ENCODE measurements at regions not wholly inside any gene's neighbourhood (a gene's known extent, or its start where the extent isn't known, plus 50 kb on each side); places are given as distances from the start of the nearest gene placed in this dataset.

DNA sequence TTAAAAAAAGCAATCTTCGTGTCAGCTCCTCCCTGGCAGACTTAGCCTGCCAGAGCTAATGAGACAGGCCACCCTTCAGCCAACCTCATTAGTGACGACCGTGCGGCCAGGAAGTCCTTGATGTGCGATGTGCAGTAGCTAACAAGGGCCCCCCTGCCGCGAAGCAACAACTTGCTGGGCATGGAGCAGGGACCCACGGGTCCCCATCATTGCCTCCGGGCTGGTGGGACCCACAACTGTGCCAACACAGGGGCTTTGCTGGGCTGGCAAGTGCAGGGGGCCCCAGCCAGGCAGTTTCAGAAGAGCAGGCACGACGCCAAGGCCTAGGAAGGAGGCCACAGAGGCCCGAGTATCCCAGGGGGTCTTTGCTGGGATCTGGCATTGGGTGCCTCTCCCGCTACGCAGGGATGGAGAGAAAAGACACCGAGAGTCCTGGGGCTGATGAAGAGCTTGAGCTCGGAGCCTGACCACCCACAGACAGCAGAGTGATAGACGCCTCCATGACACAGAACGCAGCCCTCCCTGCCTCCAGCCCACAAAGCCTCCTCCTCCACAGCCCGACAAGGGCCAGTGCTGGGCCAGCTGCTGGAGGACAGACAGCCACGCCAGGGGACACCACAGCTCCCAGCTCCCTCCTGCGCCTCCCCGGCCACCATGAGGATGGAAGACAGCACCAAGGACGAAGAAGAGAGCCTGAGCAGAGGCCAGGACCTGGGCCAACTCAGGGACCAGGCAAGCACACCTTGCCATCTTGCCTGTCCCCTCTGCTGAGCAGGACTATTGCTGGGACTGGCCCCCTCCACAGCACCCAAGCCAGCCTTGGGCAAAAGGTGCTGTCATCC is 96.6 kb downstream of the YTHDF1 start:
- TF ChIP-seq, protein P1, sequence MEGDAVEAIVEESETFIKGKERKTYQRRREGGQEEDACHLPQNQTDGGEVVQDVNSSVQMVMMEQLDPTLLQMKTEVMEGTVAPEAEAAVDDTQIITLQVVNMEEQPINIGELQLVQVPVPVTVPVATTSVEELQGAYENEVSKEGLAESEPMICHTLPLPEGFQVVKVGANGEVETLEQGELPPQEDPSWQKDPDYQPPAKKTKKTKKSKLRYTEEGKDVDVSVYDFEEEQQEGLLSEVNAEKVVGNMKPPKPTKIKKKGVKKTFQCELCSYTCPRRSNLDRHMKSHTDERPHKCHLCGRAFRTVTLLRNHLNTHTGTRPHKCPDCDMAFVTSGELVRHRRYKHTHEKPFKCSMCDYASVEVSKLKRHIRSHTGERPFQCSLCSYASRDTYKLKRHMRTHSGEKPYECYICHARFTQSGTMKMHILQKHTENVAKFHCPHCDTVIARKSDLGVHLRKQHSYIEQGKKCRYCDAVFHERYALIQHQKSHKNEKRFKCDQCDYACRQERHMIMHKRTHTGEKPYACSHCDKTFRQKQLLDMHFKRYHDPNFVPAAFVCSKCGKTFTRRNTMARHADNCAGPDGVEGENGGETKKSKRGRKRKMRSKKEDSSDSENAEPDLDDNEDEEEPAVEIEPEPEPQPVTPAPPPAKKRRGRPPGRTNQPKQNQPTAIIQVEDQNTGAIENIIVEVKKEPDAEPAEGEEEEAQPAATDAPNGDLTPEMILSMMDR (IDR thresholded peaks at IDR 0.05; ENCODE audit: low read depth, low read length): no peak
- no peak overlapping the region for H3K4me3 ChIP-seq (ENCODE audit: low read depth, low read length)

DNA sequence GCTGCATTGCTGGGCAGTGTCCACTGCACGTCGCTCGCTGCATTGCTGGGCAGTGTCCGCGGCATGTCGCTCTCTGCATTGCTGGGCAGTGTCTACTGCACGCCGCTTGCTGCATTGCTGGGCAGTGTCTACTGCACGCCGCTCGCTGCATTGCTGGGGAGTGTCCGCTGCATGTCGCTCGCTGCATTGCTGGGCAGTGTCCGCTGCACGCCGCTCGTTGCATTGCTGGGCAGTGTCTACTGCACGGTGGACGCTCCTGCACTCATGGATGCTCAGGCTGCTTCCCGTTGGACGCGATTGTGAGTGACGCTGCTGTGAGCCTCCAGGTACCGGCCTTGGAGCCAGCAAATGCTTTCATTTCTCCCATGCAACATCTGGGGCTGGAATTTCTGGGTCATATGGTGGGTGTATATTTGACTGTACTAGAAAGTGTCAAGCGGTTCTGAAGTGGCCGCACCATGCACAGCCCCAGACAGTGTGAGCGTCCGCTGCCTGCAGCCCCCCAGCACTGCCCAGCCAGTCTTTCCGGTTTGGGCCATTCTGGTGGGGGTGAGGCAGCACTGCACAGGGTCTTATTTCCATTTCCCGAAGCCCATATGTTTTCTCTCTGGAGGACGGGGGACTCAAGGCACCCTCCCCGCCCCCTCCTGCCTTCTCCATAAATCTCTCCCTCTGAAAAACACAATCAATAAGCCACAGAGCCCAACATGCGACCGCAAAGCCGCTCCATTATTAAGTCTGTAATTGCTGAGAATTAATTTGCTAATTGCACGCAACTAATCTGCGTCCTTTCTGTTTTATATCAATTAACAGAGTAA is 97.4 kb downstream of the YTHDF1 start:
- TF ChIP-seq, protein P1 (IDR thresholded peaks at IDR 0.05; ENCODE audit: low read depth, low read length): no peak
- no peak overlapping the region for H3K4me3 ChIP-seq (ENCODE audit: low read depth, low read length)

DNA sequence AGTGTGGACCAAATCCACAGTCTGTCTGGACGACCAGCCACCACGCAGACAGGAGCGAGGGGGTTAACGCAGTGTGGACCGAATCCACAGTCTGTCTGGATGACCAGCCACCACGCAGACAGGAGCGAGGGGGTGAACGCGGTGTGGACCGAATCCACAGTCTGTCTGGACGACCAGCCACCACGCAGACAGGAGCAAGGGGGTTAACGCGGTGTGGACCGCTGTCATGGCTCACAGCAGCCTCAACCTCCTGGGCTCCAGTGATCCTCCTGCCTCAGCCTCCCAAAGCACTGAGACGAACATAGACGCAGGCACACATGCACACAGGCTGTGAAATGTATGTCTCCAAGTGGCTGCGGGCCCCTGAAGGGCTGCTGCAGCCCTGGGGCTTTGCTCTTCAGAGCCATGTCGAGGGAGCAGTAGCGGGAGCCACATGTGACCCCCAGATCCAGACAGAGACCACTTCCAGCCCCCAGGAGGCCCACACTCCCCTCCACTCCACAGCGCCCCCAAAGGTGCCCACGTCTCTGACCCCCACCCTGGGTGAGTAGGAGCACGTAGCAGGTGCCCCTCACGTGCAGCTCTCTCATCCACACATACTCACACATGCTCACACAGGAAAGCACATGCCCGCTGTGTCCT is 98.1 kb downstream of the YTHDF1 start:
- TF ChIP-seq, protein P1 (IDR thresholded peaks at IDR 0.05; ENCODE audit: low read depth, low read length): no peak

DNA sequence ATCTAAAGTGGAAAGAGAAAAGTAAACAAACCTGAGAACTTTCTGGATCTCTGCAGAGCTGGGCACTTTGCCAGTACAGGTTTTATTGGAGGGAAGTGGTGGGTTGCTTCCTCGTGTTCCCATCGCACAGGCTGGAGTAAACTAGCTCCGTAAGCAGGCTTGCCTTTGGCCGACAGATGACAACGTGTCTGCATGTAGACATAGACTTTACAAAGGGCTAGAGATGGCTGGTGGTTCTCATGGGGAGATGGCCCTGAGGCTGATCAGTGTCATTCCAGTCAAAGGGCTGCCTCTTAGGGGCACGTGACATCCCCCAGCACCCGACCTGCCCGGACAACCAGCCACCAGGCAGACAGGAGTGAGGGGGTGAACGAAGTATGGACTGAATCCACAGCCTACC is 98.8 kb downstream of the YTHDF1 start:
- H3K4me3 ChIP-seq (ENCODE audit: low read depth, low read length): no peak overlapping the region
- TF ChIP-seq, protein P1 (IDR thresholded peaks at IDR 0.05; ENCODE audit: low read depth, low read length): no peak

More for the DNA sequence above, 98.1 kb downstream of the YTHDF1 start:
- no peak overlapping the region for H3K4me3 ChIP-seq (ENCODE audit: low read depth, low read length)

DNA sequence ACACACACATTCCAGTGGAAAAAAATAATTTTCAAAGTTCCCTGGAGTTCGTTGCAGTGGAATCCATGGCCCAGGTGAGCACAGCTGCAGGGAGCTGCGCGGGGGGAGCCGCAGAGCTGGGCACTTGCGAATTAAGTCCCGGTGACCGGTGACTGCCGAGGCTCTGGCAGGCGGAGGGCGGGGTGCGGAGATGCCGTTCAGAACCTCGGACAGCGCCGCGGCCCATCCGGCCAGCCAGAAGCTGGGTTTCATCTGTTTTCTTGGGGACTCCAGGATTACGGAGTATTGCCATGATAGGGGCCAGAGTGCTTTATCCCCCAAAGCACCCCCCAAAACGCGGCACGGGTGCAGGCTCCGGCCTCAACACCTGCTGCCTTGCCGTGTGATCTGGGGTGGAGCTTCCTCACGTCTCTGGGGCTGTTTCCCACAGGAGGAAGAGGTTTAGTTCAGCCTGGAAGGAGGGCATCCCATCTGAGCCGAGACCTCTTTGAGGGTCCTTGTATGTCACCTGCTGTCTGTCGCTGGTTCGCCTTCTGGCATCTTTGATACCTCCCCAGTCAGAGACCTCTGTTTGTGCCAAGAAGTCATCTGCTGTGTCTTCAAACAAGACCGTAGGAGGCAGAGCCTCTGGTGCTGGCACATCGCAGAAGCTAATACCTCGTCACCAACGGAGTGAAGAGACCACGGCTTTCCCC is 99.4 kb downstream of the YTHDF1 start:
- TF ChIP-seq, protein P1 (IDR thresholded peaks at IDR 0.05; ENCODE audit: low read depth, low read length): no peak
- no peak overlapping the region for H3K4me3 ChIP-seq (ENCODE audit: low read depth, low read length)

GRCh38 chr20:63115651-63116411 is 100.1 kb downstream of the YTHDF1 start:
- TF ChIP-seq, protein P1 (IDR thresholded peaks at IDR 0.05; ENCODE audit: low read depth, low read length): no peak
- H3K4me3 ChIP-seq (ENCODE audit: low read depth, low read length): no peak overlapping the region
